A673 (cell line): ENCODE measurements at regions not wholly inside any gene's neighbourhood (a gene's known extent, or its start where the extent isn't known, plus 50 kb on each side); places are given as distances from the start of the nearest gene placed in this dataset.

Experiments
- BruUV-seq: library from RNA; stranded (reverse); fragments of 400-500 nt; replicated peaks from 2 replicates; lab custom pipeline; 2021; lab: Mats Ljungman, UMichigan
- CTCF ChIA-PET: fragments of 300-600 bp; sonication (Branson Sonifier 250); formaldehyde crosslinking; loops from one replicate; lab custom pipeline; 2022; ENCODE audit warnings: antibody characterized with exemption; lab: Charles Lee
- POLR2A ChIA-PET: fragments of 300-600 bp; sonication (Branson Sonifier 250); formaldehyde crosslinking; loops from one replicate; lab custom pipeline; 2022; ENCODE audit warnings: antibody characterized with exemption; ENCODE audit not compliant: low non-redundant PET; lab: Charles Lee
- DNase-seq: peaks from one replicate; pipeline ENCODE4 v3.0.0-alpha.2; 2015; ENCODE audit warnings: low spot score
- H3K27ac ChIP-seq: fragments of 200-600 bp; sonication (generic); 2 replicates; pipeline ENCODE4 v1.5.1; 2016; ENCODE audit warnings: mixed run types, low read depth, mild to moderate bottlenecking, mixed read lengths, antibody characterized with exemption, low read length; ENCODE audit not compliant: poor library complexity, severe bottlenecking
- H3K27me3 ChIP-seq: fragments of 200-600 bp; sonication (generic); replicated peaks from 2 replicates; pipeline ENCODE4 v1.6.1; 2017; ENCODE audit warnings: mixed run types, low read depth, mild to moderate bottlenecking, mixed read lengths, antibody characterized with exemption, low read length; ENCODE audit not compliant: insufficient read depth, poor library complexity
- H3K36me3 ChIP-seq: fragments of 200-600 bp; sonication (generic); 2 replicates; pipeline ENCODE4 v1.6.1; 2016; ENCODE audit warnings: mixed run types, mild to moderate bottlenecking, mixed read lengths, antibody characterized with exemption, low read length; ENCODE audit not compliant: insufficient read depth, poor library complexity, severe bottlenecking
- H3K4me1 ChIP-seq: fragments of 200-600 bp; sonication (generic); 2 replicates; pipeline ENCODE4 v1.6.1; 2017; ENCODE audit warnings: mixed run types, mild to moderate bottlenecking, mixed read lengths, antibody characterized with exemption, low read length; ENCODE audit not compliant: insufficient read depth, poor library complexity, severe bottlenecking
- H3K4me3 ChIP-seq: fragments of 200-600 bp; sonication (generic); 2 replicates; pipeline ENCODE4 v1.5.1; 2016; ENCODE audit warnings: low read depth, mixed run types, mild to moderate bottlenecking, mixed read lengths, low read length; ENCODE audit not compliant: poor library complexity, severe bottlenecking
- H3K9me3 ChIP-seq: fragments of 200-600 bp; sonication (generic); 2 replicates; pipeline ENCODE4 v1.6.1; 2016; ENCODE audit warnings: mixed run types, low read depth, mild to moderate bottlenecking, mixed read lengths, antibody characterized with exemption, low read length; ENCODE audit not compliant: poor library complexity, severe bottlenecking
- EZH2 ChIP-seq: fragments of 200-600 bp; sonication (generic); IDR thresholded peaks from 2 replicates; pipeline ENCODE4 v1.6.1; 2017; ENCODE audit warnings: borderline replicate concordance, low read depth, mild to moderate bottlenecking, mixed read lengths, antibody characterized with exemption, low read length; ENCODE audit not compliant: poor library complexity, severe bottlenecking
- intact Hi-C: fragments of 100-400 bp; cut with micrococcal nuclease; formaldehyde crosslinking; loops from one replicate; pipeline ENCODE4 v1.10.0; 2022; ENCODE audit not compliant: unreplicated experiment
- TF ChIP-seq, protein P1 (sequence below): fragments of 300-800, 200-600 bp; sonication (generic); conservative IDR thresholded peaks from 2 replicates; pipeline ENCODE4 v1.5.1; 2017; ENCODE audit warnings: low read depth, mild to moderate bottlenecking, antibody characterized with exemption, low read length, moderate library complexity, mixed read lengths

DNA sequence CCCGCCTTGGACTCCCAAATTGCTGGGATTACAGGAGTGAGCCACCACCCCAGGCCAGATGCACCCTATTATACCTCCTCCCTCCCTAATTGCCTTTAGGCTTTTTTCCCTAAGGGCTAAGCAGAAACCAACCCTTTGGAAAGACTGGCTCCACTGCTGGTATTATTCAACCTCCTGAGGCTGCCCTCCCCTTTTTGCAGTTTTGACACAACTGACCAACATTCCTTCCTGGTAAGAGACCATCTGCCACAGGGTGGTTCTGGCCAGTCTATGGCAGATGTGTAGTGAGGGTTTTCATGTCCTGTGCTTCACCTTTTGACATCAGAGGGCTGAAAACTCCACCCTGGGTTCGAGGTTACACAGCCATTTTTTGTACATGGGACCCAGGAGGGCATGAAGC, 1785.3 kb upstream of the CELF4 start:
- no peak for DNase-seq
- H3K9me3 ChIP-seq = no peaks in the 10 kb centered on the region
- no peaks in the 10 kb centered on the region for H3K36me3 ChIP-seq
- H3K27ac ChIP-seq = no peak overlapping the region
- POLR2A ChIA-PET = no interaction called here
- no peaks in the 10 kb centered on the region for H3K4me1 ChIP-seq
- CTCF ChIA-PET = no interaction called here
- TF ChIP-seq EZH2 = no peak
- TF ChIP-seq, protein P1, sequence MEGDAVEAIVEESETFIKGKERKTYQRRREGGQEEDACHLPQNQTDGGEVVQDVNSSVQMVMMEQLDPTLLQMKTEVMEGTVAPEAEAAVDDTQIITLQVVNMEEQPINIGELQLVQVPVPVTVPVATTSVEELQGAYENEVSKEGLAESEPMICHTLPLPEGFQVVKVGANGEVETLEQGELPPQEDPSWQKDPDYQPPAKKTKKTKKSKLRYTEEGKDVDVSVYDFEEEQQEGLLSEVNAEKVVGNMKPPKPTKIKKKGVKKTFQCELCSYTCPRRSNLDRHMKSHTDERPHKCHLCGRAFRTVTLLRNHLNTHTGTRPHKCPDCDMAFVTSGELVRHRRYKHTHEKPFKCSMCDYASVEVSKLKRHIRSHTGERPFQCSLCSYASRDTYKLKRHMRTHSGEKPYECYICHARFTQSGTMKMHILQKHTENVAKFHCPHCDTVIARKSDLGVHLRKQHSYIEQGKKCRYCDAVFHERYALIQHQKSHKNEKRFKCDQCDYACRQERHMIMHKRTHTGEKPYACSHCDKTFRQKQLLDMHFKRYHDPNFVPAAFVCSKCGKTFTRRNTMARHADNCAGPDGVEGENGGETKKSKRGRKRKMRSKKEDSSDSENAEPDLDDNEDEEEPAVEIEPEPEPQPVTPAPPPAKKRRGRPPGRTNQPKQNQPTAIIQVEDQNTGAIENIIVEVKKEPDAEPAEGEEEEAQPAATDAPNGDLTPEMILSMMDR = no peak
- H3K27me3 ChIP-seq = no peaks in the 10 kb centered on the region
- BruUV-seq = no TSS peak
- no peak overlapping the region for H3K4me3 ChIP-seq
- intact Hi-C loops = no loop called here

DNA sequence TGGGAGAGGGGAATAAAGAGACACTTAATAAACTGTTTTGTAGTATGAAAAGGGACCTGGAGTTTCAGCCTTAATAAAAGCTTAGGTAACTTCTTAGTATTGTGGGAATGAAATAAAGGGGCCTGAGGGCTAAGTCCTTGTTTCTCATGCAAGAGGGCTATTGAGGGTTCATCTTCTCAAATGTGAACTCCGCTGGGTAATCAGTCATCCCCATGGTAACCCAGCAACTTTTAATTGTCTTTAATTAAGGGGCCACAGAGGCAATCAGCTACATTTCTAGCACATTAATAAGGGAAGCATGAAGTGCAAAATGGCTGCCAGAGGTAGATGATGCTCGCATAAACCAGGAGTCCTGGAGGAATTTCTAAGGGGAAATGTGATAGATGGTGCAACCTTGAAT, 1784.2 kb upstream of the CELF4 start:
- Histone ChIP-seq H3K36me3 (no peaks in the 10 kb centered on the region), H3K4me3 (no peak overlapping the region), H3K4me1 (peaks cover 6% of the 10 kb centered on the region), H3K27me3 (no peaks in the 10 kb centered on the region), H3K27ac (no peak overlapping the region), H3K9me3 (no peaks in the 10 kb centered on the region)
- TF ChIP-seq, protein P1 = no peak
- TF ChIP-seq EZH2 = no peak
- intact Hi-C loops = no loop called here
- no peak for DNase-seq
- POLR2A ChIA-PET = no interaction called here
- CTCF ChIA-PET = no interaction called here
- BruUV-seq = no TSS peak

DNA sequence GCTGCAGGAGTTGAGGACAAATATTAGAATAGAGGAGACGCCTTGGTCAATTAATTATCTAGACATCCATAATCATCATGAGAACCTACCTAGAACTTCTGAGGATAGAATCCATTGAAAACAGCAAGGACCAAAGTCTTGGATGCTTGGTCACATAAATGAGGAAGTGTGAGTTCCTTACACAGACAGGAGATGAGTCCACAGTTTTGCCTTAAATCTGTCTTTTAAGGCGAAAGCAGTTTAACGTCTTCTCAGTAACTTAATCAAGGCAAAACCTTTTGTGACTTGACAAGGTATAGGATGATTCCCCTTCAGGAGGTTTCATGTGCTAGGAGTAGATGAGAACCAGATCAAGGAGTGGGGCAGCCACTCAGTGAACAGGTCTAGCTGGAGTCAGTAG, 1783.2 kb upstream of the CELF4 start:
- intact Hi-C loops = no loop called here
- Histone ChIP-seq H3K9me3 (no peaks in the 10 kb centered on the region), H3K4me1 (peaks cover 6% of the 10 kb centered on the region), H3K27me3 (no peaks in the 10 kb centered on the region), H3K27ac (no peak overlapping the region), H3K36me3 (no peaks in the 10 kb centered on the region), H3K4me3 (no peak overlapping the region)
- DNase-seq = no peak
- no peak for TF ChIP-seq EZH2
- TF ChIP-seq, protein P1 = no peak
- CTCF ChIA-PET = no interaction called here
- BruUV-seq = no TSS peak
- POLR2A ChIA-PET = no interaction called here
